ENCODE measurements at regions not wholly inside any gene's neighbourhood (a gene's known extent, or its start where the extent isn't known, plus 50 kb on each side); places are given as distances from the start of the nearest gene placed in this dataset.
"Not testable (repeated sequence)": the region's sequence is repeated elsewhere in the genome, so short reads cannot be mapped to it uniquely, and the experiment has no call there.

DNA sequence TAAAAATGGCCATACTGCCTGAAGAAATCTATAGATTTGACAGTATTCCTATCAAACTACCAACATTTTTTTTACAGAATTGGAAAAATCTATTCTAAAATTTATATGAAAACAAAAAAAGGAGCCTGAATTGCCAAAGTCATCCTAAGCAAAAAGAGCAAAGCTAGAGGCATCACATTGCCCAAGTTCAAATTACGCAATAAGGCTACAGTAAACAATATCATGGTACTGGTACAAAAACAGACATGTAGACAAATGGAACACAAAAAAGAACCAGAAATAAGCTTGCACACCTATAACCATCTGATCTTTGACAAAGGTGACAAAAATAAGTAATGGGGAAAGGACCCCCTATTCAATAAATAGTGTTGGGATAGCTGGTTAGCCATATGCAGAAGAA lies 50.2 kb upstream of the THSD7B start:
- DNase-seq (ENCODE audit: low read depth in 4 of 4, low spot score in 1 of 4): no peak

DNA sequence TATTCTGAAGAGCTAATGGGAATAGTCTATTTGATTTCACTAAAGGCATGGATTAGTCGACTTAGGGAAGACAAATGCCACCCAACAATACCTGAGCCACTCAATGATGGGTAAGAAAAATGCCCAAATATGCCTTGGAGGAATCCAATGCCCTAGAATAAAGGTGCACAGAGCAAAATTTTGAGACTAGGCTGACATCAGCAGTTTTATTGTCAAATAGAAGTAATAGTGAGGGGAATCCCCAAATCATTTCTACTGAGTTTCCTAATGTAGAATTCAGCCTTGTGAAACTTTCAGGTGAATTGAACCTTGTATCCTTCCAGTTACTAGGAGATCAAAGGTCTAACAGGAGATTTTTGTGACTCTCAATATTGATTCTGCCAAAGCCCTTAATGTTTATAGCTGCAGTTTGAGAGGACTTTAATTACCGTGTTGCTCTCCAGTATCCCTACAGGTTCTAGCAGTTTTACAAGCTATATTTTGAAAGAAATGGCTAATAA lies 50.8 kb upstream of the THSD7B start:
- no peak for DNase-seq (ENCODE audit: low read depth in 4 of 4, low spot score in 1 of 4)

DNA sequence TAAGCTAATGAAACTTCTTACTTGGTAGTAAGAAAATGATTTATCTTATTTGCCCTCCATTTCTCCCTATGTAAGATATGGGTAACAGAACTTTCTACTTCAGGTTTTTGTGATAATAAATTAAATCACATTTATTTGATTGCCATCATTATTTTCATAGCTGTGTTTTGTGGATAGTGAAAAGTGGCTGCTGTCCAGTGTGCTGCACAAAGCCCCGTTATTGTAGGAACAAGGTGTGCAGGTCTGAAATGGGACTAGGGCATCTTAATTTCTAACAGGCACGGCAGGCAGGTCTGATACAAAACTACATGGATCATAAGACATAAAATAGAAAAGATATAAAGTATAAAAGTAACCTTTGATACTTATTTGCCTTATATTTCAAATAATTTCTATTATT lies 51.6 kb upstream of the THSD7B start:
- DNase-seq (ENCODE audit: low read depth in 4 of 4, low spot score in 1 of 4): no peak

DNA sequence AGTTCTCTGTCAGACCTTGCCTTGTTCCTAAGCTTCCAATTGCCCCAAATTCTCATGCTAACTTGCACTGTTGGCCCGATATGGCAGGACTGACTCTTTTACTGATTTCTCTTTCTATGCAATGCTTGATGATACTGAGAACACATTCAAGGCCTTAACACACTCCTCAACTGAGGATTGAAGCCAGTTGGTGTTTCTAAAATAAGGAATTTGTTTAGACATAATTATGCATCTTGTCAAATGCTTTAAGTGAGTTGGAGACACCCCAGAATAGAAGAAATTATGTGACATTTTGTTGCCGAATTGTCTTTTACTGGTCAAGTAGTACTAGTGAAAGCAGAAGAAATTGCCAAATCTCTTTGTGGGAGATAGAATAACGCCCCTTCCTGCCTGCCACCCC lies 60.0 kb upstream of the THSD7B start:
- no peak for DNase-seq (ENCODE audit: low read depth in 4 of 4, low spot score in 1 of 4)

GRCh38 chr2:136703214-136703613 lies 62.1 kb upstream of the THSD7B start:
- DNase-seq (ENCODE audit: low read depth in 4 of 4, low spot score in 1 of 4): no peak

DNA sequence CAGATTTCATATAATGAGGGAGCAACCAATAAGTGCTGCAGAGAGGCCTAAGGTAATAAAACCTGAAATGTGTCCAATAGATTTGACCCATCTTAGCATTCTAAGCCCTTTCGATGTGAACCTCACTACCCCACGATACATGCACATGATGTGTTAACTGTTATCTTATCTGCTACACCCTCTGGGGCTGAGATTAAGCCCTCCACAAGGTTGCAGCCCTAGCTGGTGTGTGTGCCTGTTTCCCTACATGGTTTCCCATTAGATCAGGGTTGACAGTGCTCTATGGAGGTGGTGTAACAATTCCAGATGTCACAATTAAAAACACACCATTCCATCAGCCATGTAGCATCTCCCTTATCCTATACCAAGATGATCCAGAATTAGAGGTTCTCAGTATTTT lies 68.9 kb upstream of the THSD7B start:
- no peak for DNase-seq (ENCODE audit: low read depth in 4 of 4, low spot score in 1 of 4)

GRCh38 chr2:136693966-136694365 lies 71.4 kb upstream of the THSD7B start:
- DNase-seq (ENCODE audit: low read depth in 4 of 4, low spot score in 1 of 4): no peak

- DNase-seq (ENCODE audit: low read depth in 4 of 4, low spot score in 1 of 4): not testable (repeated sequence)
Measured at GRCh38 chr2:136680079-136680478, 85.3 kb upstream of the THSD7B start.

DNA sequence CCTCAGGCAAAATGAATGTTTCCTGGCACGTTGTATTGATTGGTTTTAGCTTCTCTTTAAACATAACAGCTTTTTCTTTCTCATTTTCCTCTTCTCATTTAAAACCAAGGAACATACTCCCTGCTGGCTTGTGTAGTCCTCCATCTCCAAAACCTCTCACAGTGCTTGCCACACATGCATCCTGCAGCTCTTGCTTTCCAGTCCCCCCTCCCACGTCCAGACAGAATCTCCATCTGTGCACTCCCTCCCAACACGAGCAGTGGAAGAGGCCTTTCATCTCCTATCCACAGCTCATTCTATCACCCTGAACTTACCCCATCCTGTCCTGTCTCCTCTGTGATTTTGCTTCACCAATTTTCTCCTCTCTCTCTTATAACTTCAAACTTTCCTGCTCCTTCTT lies 99.6 kb upstream of the THSD7B start:
- no peak for DNase-seq (ENCODE audit: low read depth in 4 of 4, low spot score in 1 of 4)

- DNase-seq (ENCODE audit: low read depth in 4 of 4, low spot score in 1 of 4): no peak
Measured at GRCh38 chr2:136664713-136665405, 100.5 kb upstream of the THSD7B start.

DNA sequence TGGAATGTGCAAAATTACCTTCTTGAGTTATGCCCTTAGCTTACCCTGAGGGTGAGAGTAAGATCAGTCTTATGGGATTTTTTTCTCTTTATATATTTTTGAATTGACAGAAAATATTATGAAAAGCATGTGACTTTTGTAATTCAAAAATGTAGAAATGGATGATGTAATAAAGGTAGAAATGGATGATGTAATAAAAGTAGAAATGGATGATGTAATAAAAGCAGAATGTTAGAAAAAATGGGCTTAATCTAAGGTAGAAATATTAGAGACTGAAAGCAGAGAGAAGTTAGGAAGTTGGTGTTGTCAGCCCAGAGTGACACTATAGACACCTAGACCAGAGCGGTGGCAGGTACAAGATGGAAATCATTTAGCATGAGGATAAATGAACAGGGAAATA lies 107.1 kb upstream of the THSD7B start:
- DNase-seq (ENCODE audit: low read depth in 4 of 4, low spot score in 1 of 4): no peak

DNA sequence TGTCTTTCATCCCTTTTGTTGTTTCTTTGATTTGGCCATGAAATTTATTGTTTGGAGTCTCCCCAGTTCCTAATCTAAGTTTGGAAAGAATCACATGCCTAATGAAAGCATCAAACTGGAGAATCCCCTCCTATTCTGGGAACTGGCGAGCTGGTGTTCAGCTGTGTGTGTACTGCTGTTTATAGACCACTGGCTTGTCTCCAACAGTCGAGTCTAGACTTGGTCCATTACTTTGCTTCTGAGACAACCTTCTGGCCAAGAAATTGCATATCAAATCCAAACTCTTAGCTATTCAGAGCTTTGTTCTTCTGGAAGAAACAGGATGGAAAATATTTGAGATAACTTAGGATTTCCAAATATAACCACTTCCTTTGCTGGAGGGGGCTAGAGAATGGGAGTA lies 111.5 kb upstream of the THSD7B start:
- DNase-seq (ENCODE audit: low read depth in 4 of 4, low spot score in 1 of 4): no peak

DNA sequence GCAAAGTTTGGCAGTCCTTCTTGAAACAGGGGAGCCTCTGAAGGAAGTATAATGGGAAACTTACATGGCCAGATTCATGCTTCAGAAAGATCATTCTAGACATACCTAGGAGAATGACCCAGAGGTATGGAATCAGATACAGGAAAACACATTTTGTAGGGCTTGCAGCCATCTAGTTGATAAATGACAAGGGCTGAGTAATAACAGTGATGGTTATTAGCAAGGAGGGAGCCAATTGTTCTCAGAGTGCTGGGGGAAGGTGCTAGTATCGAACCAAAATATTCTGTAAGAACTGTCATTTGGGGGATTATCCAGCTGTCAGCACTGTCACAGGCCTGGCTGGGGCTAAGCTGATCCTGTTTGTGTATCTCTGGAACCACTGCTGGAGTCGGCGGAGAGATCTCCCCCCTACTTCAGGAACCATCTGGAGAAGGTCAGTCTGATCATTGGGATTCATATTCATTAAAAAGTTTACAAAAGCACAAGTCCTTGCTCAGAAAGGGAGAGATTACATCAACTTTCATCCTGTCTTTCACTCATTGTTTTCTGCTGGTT lies 113.8 kb upstream of the THSD7B start:
- no peak for DNase-seq (ENCODE audit: low read depth in 4 of 4, low spot score in 1 of 4)

- DNase-seq (ENCODE audit: low read depth in 4 of 4, low spot score in 1 of 4): no peak
Measured at GRCh38 chr2:136647039-136647438, 118.3 kb upstream of the THSD7B start.

DNA sequence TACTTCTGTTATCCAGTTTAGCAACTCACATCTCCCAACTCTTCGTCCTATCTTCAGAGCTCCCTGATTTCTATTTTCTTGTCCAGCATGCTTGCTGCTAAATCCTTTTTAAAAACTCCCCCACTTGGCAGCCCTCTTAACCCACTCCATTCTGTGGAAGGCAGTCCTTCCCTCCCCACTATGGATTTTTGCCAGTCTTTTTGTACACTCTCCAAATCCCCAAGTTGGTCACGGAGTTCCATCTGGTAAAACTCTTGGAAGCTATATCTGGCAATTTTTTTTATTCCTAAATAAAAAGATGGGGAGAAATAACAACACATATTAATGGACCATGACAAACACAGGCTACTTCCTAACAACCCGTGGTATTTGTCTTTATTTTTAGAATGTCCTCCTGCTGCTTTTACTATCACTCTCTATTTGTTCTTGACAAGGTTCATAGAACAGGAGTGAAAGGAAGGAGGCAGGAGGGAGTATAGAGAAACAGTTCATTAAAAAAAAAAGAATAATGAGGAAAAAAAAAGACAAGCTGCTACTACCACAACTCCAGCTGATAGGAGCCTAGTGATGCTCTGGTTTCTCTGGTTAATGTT lies 120.0 kb upstream of the THSD7B start:
- DNase-seq (ENCODE audit: low read depth in 4 of 4, low spot score in 1 of 4): no peak

DNA sequence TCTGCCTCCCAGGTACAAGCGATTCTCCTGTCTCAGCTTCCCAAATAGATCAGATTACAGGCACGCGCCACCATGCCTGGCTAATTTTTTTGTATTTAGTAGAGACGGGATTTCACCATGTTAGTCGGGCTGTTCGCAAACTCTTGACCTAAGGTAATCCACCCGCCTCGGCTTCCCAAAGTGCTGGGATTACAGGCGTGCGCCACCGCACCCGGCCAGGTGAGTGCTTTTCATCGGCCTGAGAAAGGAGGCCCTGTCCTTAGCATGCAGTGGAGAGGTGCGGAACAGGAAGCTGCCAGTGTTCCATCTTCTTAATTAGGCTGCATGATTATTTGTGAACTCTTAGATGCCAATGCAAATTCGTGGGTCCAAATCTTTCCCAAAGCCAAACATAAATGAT lies 125.7 kb upstream of the THSD7B start:
- DNase-seq (ENCODE audit: low read depth in 4 of 4, low spot score in 1 of 4): no peak

GRCh38 chr2:136638193-136638592 lies 127.2 kb upstream of the THSD7B start:
- no peak for DNase-seq (ENCODE audit: low read depth in 4 of 4, low spot score in 1 of 4)

DNA sequence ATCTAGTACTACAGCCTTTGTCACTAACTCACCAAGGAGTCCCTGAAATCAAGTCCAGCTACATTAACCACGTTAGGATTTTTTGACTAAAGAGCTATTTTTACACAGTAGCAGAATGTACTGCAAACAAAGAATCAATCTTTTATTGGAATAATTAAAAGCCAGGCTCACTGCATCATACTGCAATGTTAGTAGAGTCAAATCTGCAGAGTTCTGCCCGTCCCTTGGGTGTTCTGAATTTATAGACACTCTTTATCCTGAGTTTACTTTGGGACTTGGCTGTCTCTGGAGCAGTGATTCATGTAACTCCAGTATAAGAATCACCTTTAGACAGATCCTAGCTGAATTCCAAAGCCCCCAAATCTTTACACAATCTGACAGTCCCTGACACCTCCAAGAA lies 127.9 kb upstream of the THSD7B start:
- no peak for DNase-seq (ENCODE audit: low read depth in 4 of 4, low spot score in 1 of 4)

DNA sequence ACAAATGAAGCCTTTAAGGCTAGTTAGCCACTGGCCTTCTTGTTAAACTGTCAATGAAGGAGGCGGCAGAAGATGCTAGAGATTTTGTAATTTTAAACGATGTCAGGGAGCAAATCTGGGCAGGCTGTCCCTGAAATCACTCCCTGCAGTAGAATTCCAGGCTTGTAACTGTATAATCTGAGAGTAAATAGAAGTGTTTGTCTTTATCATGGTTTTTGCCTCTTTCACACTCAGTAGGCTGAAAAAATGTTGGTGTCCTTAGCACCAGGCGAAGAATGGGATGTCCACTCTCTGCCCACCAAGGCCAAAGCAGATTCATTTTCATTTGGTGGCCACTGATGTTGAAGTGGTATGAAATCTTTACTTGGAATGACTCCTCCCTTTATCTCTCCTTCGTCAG lies 136.9 kb upstream of the THSD7B start:
- DNase-seq (ENCODE audit: low read depth in 4 of 4, low spot score in 1 of 4): no peak

DNA sequence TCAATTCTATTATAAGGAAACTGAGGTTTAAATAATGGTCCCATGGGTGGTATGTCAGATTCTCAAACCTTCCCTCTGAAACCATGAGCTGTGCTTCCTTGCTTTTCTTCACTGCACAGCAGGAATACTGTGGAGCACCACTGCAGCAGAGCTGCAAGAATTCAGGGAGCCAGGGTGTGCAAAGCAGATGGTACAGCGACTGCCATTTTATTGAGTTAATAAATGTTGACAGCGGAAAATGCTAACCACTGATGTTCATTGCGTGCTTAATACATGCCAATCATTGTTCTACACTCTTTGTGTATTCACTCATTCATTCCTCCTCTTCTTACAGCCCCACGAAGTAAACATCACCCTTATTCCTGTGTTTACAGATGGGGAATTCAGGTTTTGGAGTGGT lies 152.2 kb upstream of the THSD7B start:
- no peak for DNase-seq (ENCODE audit: low read depth in 4 of 4, low spot score in 1 of 4)

- DNase-seq (ENCODE audit: low read depth in 4 of 4, low spot score in 1 of 4): no peak
Measured at GRCh38 chr2:136612079-136612478, 153.3 kb upstream of the THSD7B start.

DNA sequence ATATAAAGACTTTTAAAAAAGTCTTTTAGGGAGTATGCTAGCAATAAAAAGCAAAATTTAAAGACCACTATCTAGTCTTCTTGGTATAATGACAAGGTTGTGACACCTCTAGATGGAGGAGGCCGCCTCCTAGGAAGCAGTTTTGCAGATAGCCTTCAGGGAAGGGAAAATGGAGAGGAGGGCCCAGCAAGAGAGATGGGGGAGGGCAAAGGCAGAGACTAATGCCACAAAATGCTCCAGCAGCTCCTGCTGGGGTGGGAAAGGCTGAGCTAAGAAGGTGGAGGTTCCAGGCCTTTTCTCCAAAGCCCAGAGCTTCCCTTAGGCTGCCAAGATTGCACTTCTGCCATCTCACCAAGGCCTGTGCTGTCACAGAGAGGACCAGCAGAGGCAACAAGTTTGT lies 153.9 kb upstream of the THSD7B start:
- DNase-seq (ENCODE audit: low read depth in 4 of 4, low spot score in 1 of 4): no peak
